ENCODE measurements at regions not wholly inside any gene's neighbourhood (a gene's known extent, or its start where the extent isn't known, plus 50 kb on each side); places are given as distances from the start of the nearest gene placed in this dataset.

DNA sequence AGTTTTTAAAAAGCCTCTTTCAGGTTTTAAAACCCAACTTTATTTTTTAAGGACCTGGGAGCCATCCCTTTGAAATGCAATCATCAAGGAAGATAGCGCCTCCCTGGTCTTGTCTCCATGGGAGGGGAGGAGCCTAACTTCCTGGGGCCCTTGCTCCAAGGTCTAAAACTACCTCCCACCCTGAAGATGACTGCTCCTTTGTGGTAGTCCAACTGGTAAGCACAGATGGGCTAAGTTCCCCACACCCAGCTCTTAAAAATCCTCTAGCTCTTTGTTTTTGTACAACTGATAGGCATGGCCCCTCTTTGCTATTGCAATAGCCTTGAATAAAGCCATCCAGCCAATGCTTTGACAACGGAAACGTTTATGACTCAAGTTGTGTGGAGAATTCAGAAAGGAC is 716.8 kb downstream of the CBLN2 start:
- TF ChIP-seq CTCF (IDR thresholded peaks at IDR 0.05) (no peak), POLR2A (IDR thresholded peaks at IDR 0.05) (no peak), POLR2AphosphoS5 (IDR thresholded peaks at IDR 0.05) (no peak), EP300 (IDR thresholded peaks at IDR 0.05) (no peak)

All from suprapubic skin (tissue), 4 donors.